Loucy (cell line): ENCODE measurements at regions not wholly inside any gene's neighbourhood (a gene's known extent, or its start where the extent isn't known, plus 50 kb on each side); places are given as distances from the start of the nearest gene placed in this dataset.

Experiments used
- H2AFZ ChIP-seq: fragments of 200-600 bp; sonication (generic); 2 replicates; pipeline ENCODE4 v1.6.0; 2016; ENCODE audit warnings: antibody characterized with exemption, mild to moderate bottlenecking, low read length, moderate library complexity
- H3F3A ChIP-seq: fragments of 200-600 bp; 2 replicates; pipeline ENCODE4 v1.6.0; 2016; ENCODE audit warnings: antibody characterized with exemption, low read depth, mild to moderate bottlenecking
- H3K27me3 ChIP-seq: fragments of 200-600 bp; sonication (generic); 2 replicates; pipeline ENCODE4 v1.6.1; 2014; ENCODE audit warnings: low read length, mild to moderate bottlenecking; ENCODE audit not compliant: insufficient read depth, poor library complexity, severe bottlenecking
- H3K36me3 ChIP-seq: fragments of 200-600 bp; sonication (generic); 2 replicates; pipeline ENCODE4 v1.6.1; 2016; ENCODE audit warnings: low read length; ENCODE audit not compliant: insufficient read depth
- H3K4me1 ChIP-seq: fragments of 200-600 bp; sonication (generic); 2 replicates; pipeline ENCODE4 v1.5.1; 2014; ENCODE audit warnings: low read length, mild to moderate bottlenecking; ENCODE audit not compliant: insufficient read depth, poor library complexity, severe bottlenecking
- H3K4me2 ChIP-seq: fragments of 200-600 bp; sonication (generic); 2 replicates; pipeline ENCODE4 v1.6.0; 2014; ENCODE audit warnings: antibody characterized with exemption, low read length, low read depth, mild to moderate bottlenecking; ENCODE audit not compliant: poor library complexity, severe bottlenecking
- H3K4me3 ChIP-seq: fragments of 200-600 bp; sonication (generic); 2 replicates; pipeline ENCODE4 v1.5.1; 2014; ENCODE audit warnings: low read length, mild to moderate bottlenecking, mixed read lengths; ENCODE audit not compliant: poor library complexity, severe bottlenecking
- H3K79me2 ChIP-seq: fragments of 200-600 bp; sonication (generic); 2 replicates; pipeline ENCODE4 v1.6.1; 2014; ENCODE audit warnings: low read length; ENCODE audit not compliant: insufficient read depth
- H3K9ac ChIP-seq: fragments of 200-600 bp; sonication (generic); 2 replicates; pipeline ENCODE4 v1.6.0; 2014; ENCODE audit warnings: mild to moderate bottlenecking, low read depth, low read length, moderate library complexity; ENCODE audit not compliant: poor library complexity, severe bottlenecking
- H3K9me2 ChIP-seq: fragments of 200-600 bp; sonication (generic); replicated peaks from 2 replicates; pipeline ENCODE4 v1.6.1; 2016; ENCODE audit warnings: low read depth, low read length, mixed read lengths
- H3K9me3 ChIP-seq: fragments of 200-600 bp; sonication (generic); 2 replicates; pipeline ENCODE4 v1.6.1; 2014; ENCODE audit warnings: mild to moderate bottlenecking, antibody characterized with exemption, low read length, low read depth; ENCODE audit not compliant: insufficient read depth
- H4K20me1 ChIP-seq: fragments of 200-600 bp; sonication (generic); 2 replicates; pipeline ENCODE4 v1.6.0; 2014; ENCODE audit warnings: antibody characterized with exemption, low read length, mild to moderate bottlenecking; ENCODE audit not compliant: insufficient read depth, poor library complexity, severe bottlenecking
- EZH2phosphoT487 ChIP-seq: fragments of 200-600 bp; IDR thresholded peaks from 2 replicates; pipeline ENCODE4 v1.6.1; 2018; ENCODE audit warnings: antibody characterized with exemption, mild to moderate bottlenecking, moderate library complexity, borderline replicate concordance
- TF ChIP-seq, protein P1 (sequence below): fragments of 200-600 bp; sonication (generic); conservative IDR thresholded peaks from 2 replicates; pipeline ENCODE4 v1.5.1; 2014; ENCODE audit warnings: mild to moderate bottlenecking, antibody characterized with exemption, low read length

DNA sequence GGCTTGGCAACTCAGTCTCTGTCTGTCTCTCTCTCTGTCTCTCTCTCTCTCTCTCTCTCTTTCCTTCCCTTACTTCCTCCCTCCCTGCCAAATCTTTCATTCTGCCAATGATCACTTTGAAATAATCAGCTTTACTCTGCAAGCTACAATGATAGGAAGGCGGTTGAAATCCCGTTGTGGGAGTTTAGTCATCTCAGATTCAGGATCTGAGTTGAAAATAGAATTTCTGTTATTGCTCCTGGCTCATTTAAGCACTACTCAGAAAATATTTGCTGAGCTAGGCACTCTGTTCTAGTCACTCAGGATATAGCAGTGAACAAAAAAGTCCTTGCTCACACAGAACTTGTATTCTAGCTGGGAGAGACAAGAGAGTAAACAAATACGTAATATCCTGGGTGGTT is 56.3 kb upstream of the DCTD start:
- no peak overlapping the region for H2AFZ ChIP-seq
- peaks cover 2% of the 10 kb centered on the region for H3K4me1 ChIP-seq
- H3F3A ChIP-seq = no peaks in the 10 kb centered on the region

DNA sequence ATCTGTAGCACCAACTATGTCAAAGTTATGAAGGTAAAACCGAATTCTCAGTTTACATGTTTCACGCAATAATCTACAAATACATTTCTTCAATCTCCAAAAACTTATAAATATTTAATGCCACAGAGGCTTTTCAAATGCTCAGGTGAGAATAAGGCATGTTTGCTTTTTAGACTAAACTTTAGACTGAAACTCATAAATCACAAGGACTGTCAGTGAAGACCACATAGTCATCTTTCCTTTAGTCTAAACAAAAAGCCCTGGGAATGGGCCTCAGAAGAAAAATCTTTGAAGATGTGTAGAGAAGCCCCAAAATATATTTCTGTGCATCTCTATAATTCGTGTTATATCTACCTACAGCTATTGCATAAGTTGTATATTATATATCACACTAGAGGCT is 54.5 kb upstream of the DCTD start:
- Histone ChIP-seq H3K4me2 (no peak overlapping the region), H2AFZ (no peak overlapping the region), H3K9me3 (0 out of 2 replicates have a peak, but pooled peaks cover 3% of the 10 kb centered on the region), H3F3A (no peaks in the 10 kb centered on the region), H3K36me3 (no peaks in the 10 kb centered on the region), H3K27me3 (no peaks in the 10 kb centered on the region), H3K9me2 (no peaks in the 10 kb centered on the region), H3K9ac (no peak overlapping the region), H4K20me1 (no peaks in the 10 kb centered on the region), H3K4me1 (peaks cover 2% of the 10 kb centered on the region), H3K4me3 (no peak overlapping the region), H3K79me2 (no peaks in the 10 kb centered on the region)
- no peak for TF ChIP-seq EZH2phosphoT487
- TF ChIP-seq, protein P1, sequence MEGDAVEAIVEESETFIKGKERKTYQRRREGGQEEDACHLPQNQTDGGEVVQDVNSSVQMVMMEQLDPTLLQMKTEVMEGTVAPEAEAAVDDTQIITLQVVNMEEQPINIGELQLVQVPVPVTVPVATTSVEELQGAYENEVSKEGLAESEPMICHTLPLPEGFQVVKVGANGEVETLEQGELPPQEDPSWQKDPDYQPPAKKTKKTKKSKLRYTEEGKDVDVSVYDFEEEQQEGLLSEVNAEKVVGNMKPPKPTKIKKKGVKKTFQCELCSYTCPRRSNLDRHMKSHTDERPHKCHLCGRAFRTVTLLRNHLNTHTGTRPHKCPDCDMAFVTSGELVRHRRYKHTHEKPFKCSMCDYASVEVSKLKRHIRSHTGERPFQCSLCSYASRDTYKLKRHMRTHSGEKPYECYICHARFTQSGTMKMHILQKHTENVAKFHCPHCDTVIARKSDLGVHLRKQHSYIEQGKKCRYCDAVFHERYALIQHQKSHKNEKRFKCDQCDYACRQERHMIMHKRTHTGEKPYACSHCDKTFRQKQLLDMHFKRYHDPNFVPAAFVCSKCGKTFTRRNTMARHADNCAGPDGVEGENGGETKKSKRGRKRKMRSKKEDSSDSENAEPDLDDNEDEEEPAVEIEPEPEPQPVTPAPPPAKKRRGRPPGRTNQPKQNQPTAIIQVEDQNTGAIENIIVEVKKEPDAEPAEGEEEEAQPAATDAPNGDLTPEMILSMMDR = no peak

More for the DNA sequence above, 56.3 kb upstream of the DCTD start:
- H3K36me3 ChIP-seq = no peaks in the 10 kb centered on the region
- no peak overlapping the region for H3K4me3 ChIP-seq
- no peak overlapping the region for H3K9ac ChIP-seq
- no peaks in the 10 kb centered on the region for H4K20me1 ChIP-seq
- 0 out of 2 replicates have a peak, but pooled peaks cover 3% of the 10 kb centered on the region for H3K9me3 ChIP-seq
- no peaks in the 10 kb centered on the region for H3K9me2 ChIP-seq
- no peak for TF ChIP-seq EZH2phosphoT487
- TF ChIP-seq, protein P1 = no peak
- no peak overlapping the region for H3K4me2 ChIP-seq
- H3K27me3 ChIP-seq = no peaks in the 10 kb centered on the region
- no peaks in the 10 kb centered on the region for H3K79me2 ChIP-seq

DNA sequence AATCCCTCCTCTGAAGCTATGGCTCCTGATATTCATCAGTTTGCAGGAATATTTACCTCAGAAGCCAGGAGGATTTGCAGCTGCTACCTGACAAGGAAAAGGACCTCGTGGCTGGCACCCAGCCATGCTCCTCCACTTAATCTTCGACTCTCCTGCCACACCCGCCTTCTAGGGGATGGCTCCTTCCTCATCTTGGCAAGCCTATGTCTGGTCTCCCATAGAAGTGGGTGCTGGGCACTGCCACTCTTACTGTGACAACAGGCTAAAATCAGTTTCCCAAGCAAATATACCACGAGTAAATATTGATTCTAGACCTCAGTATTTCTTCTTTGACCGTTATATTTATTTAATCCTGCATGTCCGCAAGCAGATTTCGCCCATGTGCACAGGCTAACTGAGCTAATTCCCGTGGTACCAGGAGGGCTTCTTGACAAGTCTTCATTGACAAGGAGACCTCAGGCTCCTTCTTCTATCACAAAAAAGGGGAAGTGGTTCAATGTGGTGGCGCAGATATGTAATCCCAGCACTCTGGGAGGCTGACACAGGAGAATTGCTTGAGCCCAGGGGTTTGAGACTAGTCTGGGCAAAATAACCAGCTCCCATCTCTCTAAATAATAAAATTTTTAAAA is 52.6 kb upstream of the DCTD start:
- Histone ChIP-seq H3K4me3 (no peak overlapping the region), H3K4me2 (no peak overlapping the region), H3K9me3 (0 out of 2 replicates have a peak, but pooled peaks cover 3% of the 10 kb centered on the region), H3K9ac (no peak overlapping the region), H3K27me3 (no peaks in the 10 kb centered on the region), H3K79me2 (no peaks in the 10 kb centered on the region), H3F3A (no peaks in the 10 kb centered on the region), H3K9me2 (no peaks in the 10 kb centered on the region), H3K4me1 (no peaks in the 10 kb centered on the region), H4K20me1 (no peaks in the 10 kb centered on the region), H2AFZ (no peak overlapping the region), H3K36me3 (no peaks in the 10 kb centered on the region)
- TF ChIP-seq, protein P1 = no peak
- no peak for TF ChIP-seq EZH2phosphoT487
